ENCODE measurements at regions not wholly inside any gene's neighbourhood (a gene's known extent, or its start where the extent isn't known, plus 50 kb on each side); places are given as distances from the start of the nearest gene placed in this dataset.

GRCh38 chr14:39568809-39569538 lies 136.7 kb upstream of the FBXO33 start:
- Histone ChIP-seq H3K27ac (no peak overlapping the region), H3K4me1 (no peaks in the 10 kb centered on the region), H3K9me3 (peaks cover 3% of the 10 kb centered on the region), H3K27me3 (ENCODE audit: insufficient read depth in 3 of 3, low read length in 2 of 3) (no peaks in the 10 kb centered on the region), H3K36me3 (ENCODE audit: insufficient read depth in 1 of 2, low read depth in 1 of 2) (no peaks in the 10 kb centered on the region), H3K4me3 (no peak overlapping the region)
- DNase-seq (no peak), ATAC-seq (no peak)
- 58 to 67% (median 59%) methylated on average over 4 of the region's 4 CpGs for WGBS, 3 donors
- intact Hi-C loops (cut with DNase I) = no loop called here
- no peak for TF ChIP-seq CTCF (IDR thresholded peaks at IDR 0.05)

- intact Hi-C loops (cut with DNase I) = no loop called here
- Histone ChIP-seq H3K4me3 (no peak overlapping the region), H3K36me3 (ENCODE audit: insufficient read depth in 1 of 2, low read depth in 1 of 2) (no peaks in the 10 kb centered on the region), H3K27me3 (ENCODE audit: insufficient read depth in 3 of 3, low read length in 2 of 3) (no peaks in the 10 kb centered on the region), H3K4me1 (no peaks in the 10 kb centered on the region), H3K27ac (no peak overlapping the region), H3K9me3 (no peaks in the 10 kb centered on the region)
- WGBS, 3 donors = 68 to 75% (median 74%) methylated on average over 2 of the region's 2 CpGs
- DNase-seq (no peak), ATAC-seq (no peak)
- no peak for TF ChIP-seq CTCF (IDR thresholded peaks at IDR 0.05)
Measured at GRCh38 chr14:39566795-39567194, 134.6 kb upstream of the FBXO33 start.

GRCh38 chr14:39563361-39563760 lies 131.1 kb upstream of the FBXO33 start:
- Histone ChIP-seq H3K27ac (no peak overlapping the region), H3K4me3 (no peak overlapping the region), H3K4me1 (no peaks in the 10 kb centered on the region), H3K27me3 (ENCODE audit: insufficient read depth in 3 of 3, low read length in 2 of 3) (no peaks in the 10 kb centered on the region), H3K36me3 (ENCODE audit: insufficient read depth in 1 of 2, low read depth in 1 of 2) (no peaks in the 10 kb centered on the region), H3K9me3 (peaks cover 5% of the 10 kb centered on the region)
- no peak for ATAC-seq
- 9 to 69% (median 30%) methylated on average over 1 of the region's 1 CpG for WGBS, 3 donors
- no peak for DNase-seq
- intact Hi-C loops (cut with DNase I) = no loop called here
- TF ChIP-seq CTCF (IDR thresholded peaks at IDR 0.05) = no peak

- Histone ChIP-seq H3K9me3 (peaks cover 15% of the 10 kb centered on the region), H3K36me3 (ENCODE audit: insufficient read depth in 1 of 2, low read depth in 1 of 2) (no peaks in the 10 kb centered on the region), H3K4me3 (no peak overlapping the region), H3K4me1 (no peaks in the 10 kb centered on the region), H3K27ac (no peak overlapping the region), H3K27me3 (ENCODE audit: insufficient read depth in 3 of 3, low read length in 2 of 3) (no peaks in the 10 kb centered on the region)
- no peak for ATAC-seq
- intact Hi-C loops (cut with DNase I) = no loop called here
- no peak for TF ChIP-seq CTCF (IDR thresholded peaks at IDR 0.05)
- no peak for DNase-seq
- 82 to 86% (median 84%) methylated on average over 2 of the region's 2 CpGs for WGBS, 3 donors
Measured at GRCh38 chr14:39562175-39562574, 129.9 kb upstream of the FBXO33 start.

GRCh38 chr14:39558525-39558924 lies 126.3 kb upstream of the FBXO33 start:
- no peaks in the 10 kb centered on the region for H3K27me3 ChIP-seq (ENCODE audit: insufficient read depth in 3 of 3, low read length in 2 of 3)
- no peak overlapping the region for H3K27ac ChIP-seq
- no peak for DNase-seq
- 54 to 82% (median 72%) methylated on average over 1 of the region's 1 CpG for WGBS, 3 donors
- H3K4me3 ChIP-seq = no peak overlapping the region
- no peak for ATAC-seq
- intact Hi-C loops (cut with DNase I) = no loop called here
- H3K4me1 ChIP-seq = no peaks in the 10 kb centered on the region
- TF ChIP-seq CTCF (IDR thresholded peaks at IDR 0.05) = no peak
- H3K36me3 ChIP-seq (ENCODE audit: insufficient read depth in 1 of 2, low read depth in 1 of 2) = no peaks in the 10 kb centered on the region
- peaks cover 17% of the 10 kb centered on the region for H3K9me3 ChIP-seq
